Midbrain (tissue), 1 donor: ENCODE measurements at regions not wholly inside any gene's neighbourhood (a gene's known extent, or its start where the extent isn't known, plus 50 kb on each side); places are given as distances from the start of the nearest gene placed in this dataset.

Experiments
- DNase-seq: peaks from one replicate; lab custom pipeline; 2025; lab: John Stamatoyannopoulos, UW

DNA sequence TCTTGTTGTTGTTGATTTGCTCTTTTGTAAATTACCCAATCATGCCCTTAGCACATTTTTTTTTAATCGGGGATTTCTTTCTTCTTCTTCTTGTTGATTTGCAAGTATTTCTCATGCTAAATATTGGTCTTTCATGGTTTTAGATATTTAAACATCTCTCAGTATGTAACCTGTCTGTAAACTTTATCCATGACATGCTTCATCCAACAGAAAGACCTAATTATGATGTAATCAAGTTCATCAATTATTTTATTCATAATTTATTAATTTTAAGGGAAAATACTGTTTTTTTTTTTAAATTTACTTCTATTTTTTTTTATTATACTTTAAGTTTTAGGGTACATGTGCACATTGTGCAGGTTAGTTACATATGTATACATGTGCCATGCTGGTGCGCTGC is 69.8 kb downstream of the TNFSF18 start:
- DNase-seq: no peak
